C4-2B (cell line): ENCODE measurements at regions not wholly inside any gene's neighbourhood (a gene's known extent, or its start where the extent isn't known, plus 50 kb on each side); places are given as distances from the start of the nearest gene placed in this dataset.

ENCODE experiments used
- ZFX ChIP-seq: fragments of 450-650 bp; IDR thresholded peaks from 2 replicates; pipeline ENCODE4 v1.6.1; 2017
- TF ChIP-seq, protein P1 (sequence below): fragments of 450-650 bp; conservative IDR thresholded peaks from 2 replicates; pipeline ENCODE4 v1.5.1; 2017; ENCODE audit warnings: mild to moderate bottlenecking

DNA sequence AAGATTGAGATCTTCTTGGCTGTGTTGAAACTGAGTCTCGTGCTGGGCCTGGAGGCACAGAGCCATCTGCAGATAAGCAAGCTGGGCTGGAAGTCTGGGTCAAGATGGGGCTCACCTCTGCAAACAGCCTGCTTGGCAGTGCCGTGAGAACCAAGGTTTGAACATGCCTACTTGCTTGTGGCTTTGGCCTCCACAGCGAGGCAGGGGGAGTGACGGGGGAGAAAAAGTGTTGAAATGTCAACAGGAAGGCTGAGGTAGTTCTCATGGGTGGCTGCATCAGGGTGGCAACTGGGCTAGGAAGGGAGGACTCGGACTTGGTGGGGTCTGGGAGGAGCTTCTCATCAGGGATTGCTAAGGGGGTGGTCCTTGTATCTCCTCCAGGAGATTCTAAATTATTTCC lies 99.7 kb downstream of the THNSL2 start:
- no peak for TF ChIP-seq ZFX
- TF ChIP-seq, protein P1, sequence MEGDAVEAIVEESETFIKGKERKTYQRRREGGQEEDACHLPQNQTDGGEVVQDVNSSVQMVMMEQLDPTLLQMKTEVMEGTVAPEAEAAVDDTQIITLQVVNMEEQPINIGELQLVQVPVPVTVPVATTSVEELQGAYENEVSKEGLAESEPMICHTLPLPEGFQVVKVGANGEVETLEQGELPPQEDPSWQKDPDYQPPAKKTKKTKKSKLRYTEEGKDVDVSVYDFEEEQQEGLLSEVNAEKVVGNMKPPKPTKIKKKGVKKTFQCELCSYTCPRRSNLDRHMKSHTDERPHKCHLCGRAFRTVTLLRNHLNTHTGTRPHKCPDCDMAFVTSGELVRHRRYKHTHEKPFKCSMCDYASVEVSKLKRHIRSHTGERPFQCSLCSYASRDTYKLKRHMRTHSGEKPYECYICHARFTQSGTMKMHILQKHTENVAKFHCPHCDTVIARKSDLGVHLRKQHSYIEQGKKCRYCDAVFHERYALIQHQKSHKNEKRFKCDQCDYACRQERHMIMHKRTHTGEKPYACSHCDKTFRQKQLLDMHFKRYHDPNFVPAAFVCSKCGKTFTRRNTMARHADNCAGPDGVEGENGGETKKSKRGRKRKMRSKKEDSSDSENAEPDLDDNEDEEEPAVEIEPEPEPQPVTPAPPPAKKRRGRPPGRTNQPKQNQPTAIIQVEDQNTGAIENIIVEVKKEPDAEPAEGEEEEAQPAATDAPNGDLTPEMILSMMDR: no peak
